HEK293 (cell line): ENCODE measurements at regions not wholly inside any gene's neighbourhood (a gene's known extent, or its start where the extent isn't known, plus 50 kb on each side); places are given as distances from the start of the nearest gene placed in this dataset.
A peak's percentile ranks its signal among the peaks of the same experiment; 100 is the strongest.

ENCODE experiments used
- SCRT1 ChIP-seq: fragments of 450-650 bp; formaldehyde crosslinking; IDR thresholded peaks from 2 replicates; pipeline ENCODE4 v1.5.1; 2016; ENCODE audit warnings: missing biosample characterization, missing genetic modification characterization, borderline replicate concordance
- ZNF140 ChIP-seq: fragments of 450-650 bp; formaldehyde crosslinking; IDR thresholded peaks from 2 replicates; pipeline ENCODE4 v1.5.1; 2016; ENCODE audit warnings: missing biosample characterization, missing genetic modification characterization
- ZNF16 ChIP-seq: fragments of 450-650 bp; formaldehyde crosslinking; IDR thresholded peaks from 2 replicates; pipeline ENCODE4 v1.5.1; 2016; ENCODE audit warnings: low read depth, missing biosample characterization, missing genetic modification characterization
- ZNF211 ChIP-seq: fragments of 450-650 bp; formaldehyde crosslinking; IDR thresholded peaks from 2 replicates; pipeline ENCODE4 v1.5.1; 2016; ENCODE audit warnings: low read depth, missing biosample characterization, missing genetic modification characterization
- ZNF214 ChIP-seq: fragments of 450-650 bp; formaldehyde crosslinking; IDR thresholded peaks from 2 replicates; pipeline ENCODE4 v1.5.1; 2017; ENCODE audit warnings: missing biosample characterization, mild to moderate bottlenecking, missing genetic modification characterization, borderline replicate concordance
- ZNF223 ChIP-seq: fragments of 450-650 bp; formaldehyde crosslinking; IDR thresholded peaks from 2 replicates; pipeline ENCODE4 v1.5.1; 2016; ENCODE audit warnings: missing biosample characterization, missing genetic modification characterization
- ZNF530 ChIP-seq: fragments of 450-650 bp; formaldehyde crosslinking; IDR thresholded peaks from 2 replicates; pipeline ENCODE4 v1.5.1; 2016; ENCODE audit warnings: low read depth, missing biosample characterization, missing genetic modification characterization
- ZNF629 ChIP-seq: fragments of 450-650 bp; formaldehyde crosslinking; IDR thresholded peaks from 2 replicates; pipeline ENCODE4 v1.5.1; 2017; ENCODE audit warnings: missing biosample characterization, missing genetic modification characterization
- ZNF664 ChIP-seq: fragments of 450-650 bp; formaldehyde crosslinking; IDR thresholded peaks from 2 replicates; pipeline ENCODE4 v1.5.1; 2016; ENCODE audit warnings: missing biosample characterization, missing genetic modification characterization
- ZNF830 ChIP-seq: fragments of 450-650 bp; IDR thresholded peaks from 2 replicates; pipeline ENCODE4 v1.5.0; 2018; ENCODE audit warnings: missing biosample characterization, missing genetic modification characterization, low read depth, mild to moderate bottlenecking, moderate library complexity
- ZNF837 ChIP-seq: fragments of 450-650 bp; formaldehyde crosslinking; IDR thresholded peaks from 2 replicates; pipeline ENCODE4 v1.5.1; 2016; ENCODE audit warnings: missing biosample characterization, missing genetic modification characterization
- ZXDB ChIP-seq: fragments of 450-650 bp; formaldehyde crosslinking; IDR thresholded peaks from 2 replicates; pipeline ENCODE4 v1.5.1; 2016; ENCODE audit warnings: missing biosample characterization, missing genetic modification characterization
- TF ChIP-seq, protein P1 (sequence below): fragments of 450-650 bp; formaldehyde crosslinking; IDR thresholded peaks from 2 replicates; pipeline ENCODE4 v1.5.1; 2016; ENCODE audit warnings: missing biosample characterization, missing genetic modification characterization
- TF ChIP-seq, protein P2 (sequence below): fragments of 450-650 bp; formaldehyde crosslinking; IDR thresholded peaks from 2 replicates; pipeline ENCODE4 v1.5.1; 2017; ENCODE audit warnings: missing biosample characterization, missing genetic modification characterization
- TF ChIP-seq, protein P3 (sequence below): fragments of 450-650 bp; formaldehyde crosslinking; IDR thresholded peaks from 2 replicates; pipeline ENCODE4 v1.5.1; 2016; ENCODE audit warnings: missing biosample characterization, missing genetic modification characterization
- TF ChIP-seq, protein P4 (sequence below): sonication (generic); formaldehyde crosslinking; IDR thresholded peaks from 2 replicates; pipeline ENCODE4 v1.8.1; 2022; ENCODE audit warnings: mild to moderate bottlenecking, moderate library complexity, missing genetic modification reagents
- TF ChIP-seq, protein P5 (sequence below): fragments of 450-650 bp; formaldehyde crosslinking; IDR thresholded peaks from 2 replicates; pipeline ENCODE4 v1.5.1; 2016; ENCODE audit warnings: missing biosample characterization, missing genetic modification characterization, borderline replicate concordance
- TF ChIP-seq, protein P6 (sequence below): fragments of 450-650 bp; formaldehyde crosslinking; IDR thresholded peaks from 2 replicates; pipeline ENCODE4 v1.5.1; 2016; ENCODE audit warnings: missing biosample characterization, missing genetic modification characterization
- TF ChIP-seq, protein P7 (sequence below): fragments of 450-650 bp; formaldehyde crosslinking; IDR thresholded peaks from 2 replicates; pipeline ENCODE4 v1.5.1; 2016; ENCODE audit warnings: missing biosample characterization, missing genetic modification characterization
- TF ChIP-seq, protein P8 (sequence below): fragments of 450-650 bp; IDR thresholded peaks from 2 replicates; pipeline ENCODE4 v1.5.1; 2018; ENCODE audit warnings: missing biosample characterization, missing genetic modification characterization

DNA sequence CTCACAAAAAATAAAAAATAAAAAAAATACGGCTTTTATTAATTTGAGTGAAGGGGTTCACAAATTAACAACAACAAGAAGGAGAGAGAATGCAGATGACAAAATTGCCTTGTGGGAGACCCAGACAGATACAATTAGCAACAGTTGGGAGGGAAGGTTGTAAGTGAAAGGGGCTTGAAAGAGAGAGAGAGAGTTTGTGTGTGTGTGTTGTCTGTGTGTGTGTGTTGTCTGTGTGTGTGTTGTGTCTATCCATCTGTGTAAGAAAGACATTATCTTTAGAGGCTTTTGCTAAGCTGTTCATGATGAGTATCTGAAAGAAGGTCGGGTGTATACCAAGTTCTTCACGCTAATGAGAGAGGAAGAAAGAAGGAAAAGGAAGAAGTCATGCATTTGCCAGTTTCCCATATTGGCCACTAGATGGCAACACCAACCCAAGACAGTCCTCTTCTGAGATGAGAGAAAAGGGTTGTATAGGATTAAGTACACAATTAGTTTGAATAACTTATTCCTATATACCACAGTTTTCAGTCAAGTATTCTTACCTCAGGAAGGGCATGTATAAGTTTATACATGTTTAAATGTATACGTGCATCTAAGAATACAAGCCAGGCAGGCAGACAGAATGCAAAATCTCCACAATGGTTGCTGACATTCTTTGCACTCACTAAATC lies 63.7 kb upstream of the CD2AP start (continued):
- TF ChIP-seq, protein P1, sequence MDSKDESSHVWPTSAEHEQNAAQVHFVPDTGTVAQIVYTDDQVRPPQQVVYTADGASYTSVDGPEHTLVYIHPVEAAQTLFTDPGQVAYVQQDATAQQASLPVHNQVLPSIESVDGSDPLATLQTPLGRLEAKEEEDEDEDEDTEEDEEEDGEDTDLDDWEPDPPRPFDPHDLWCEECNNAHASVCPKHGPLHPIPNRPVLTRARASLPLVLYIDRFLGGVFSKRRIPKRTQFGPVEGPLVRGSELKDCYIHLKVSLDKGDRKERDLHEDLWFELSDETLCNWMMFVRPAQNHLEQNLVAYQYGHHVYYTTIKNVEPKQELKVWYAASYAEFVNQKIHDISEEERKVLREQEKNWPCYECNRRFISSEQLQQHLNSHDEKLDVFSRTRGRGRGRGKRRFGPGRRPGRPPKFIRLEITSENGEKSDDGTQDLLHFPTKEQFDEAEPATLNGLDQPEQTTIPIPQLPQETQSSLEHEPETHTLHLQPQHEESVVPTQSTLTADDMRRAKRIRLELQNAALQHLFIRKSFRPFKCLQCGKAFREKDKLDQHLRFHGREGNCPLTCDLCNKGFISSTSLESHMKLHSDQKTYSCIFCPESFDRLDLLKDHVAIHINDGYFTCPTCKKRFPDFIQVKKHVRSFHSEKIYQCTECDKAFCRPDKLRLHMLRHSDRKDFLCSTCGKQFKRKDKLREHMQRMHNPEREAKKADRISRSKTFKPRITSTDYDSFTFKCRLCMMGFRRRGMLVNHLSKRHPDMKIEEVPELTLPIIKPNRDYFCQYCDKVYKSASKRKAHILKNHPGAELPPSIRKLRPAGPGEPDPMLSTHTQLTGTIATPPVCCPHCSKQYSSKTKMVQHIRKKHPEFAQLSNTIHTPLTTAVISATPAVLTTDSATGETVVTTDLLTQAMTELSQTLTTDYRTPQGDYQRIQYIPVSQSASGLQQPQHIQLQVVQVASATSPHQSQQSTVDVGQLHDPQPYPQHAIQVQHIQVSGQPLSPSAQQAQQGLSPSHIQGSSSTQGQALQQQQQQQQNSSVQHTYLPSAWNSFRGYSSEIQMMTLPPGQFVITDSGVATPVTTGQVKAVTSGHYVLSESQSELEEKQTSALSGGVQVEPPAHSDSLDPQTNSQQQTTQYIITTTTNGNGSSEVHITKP (tag by site-specific recombination), result peak; percentile 28; the same call in 1 of the 2 replicates
- TF ChIP-seq ZNF830 (tag by site-specific recombination) (no peak), SCRT1 (tag by site-specific recombination) (peak; percentile 96), ZNF214 (tag by site-specific recombination) (no peak), ZNF530 (no peak), ZXDB (tag by site-specific recombination) (no peak), ZNF140 (tag by site-specific recombination) (no peak), ZNF837 (tag by site-specific recombination) (no peak), ZNF16 (no peak), ZNF211 (tag by site-specific recombination) (no peak), ZNF664 (tag by site-specific recombination) (0 out of 2 replicates have a peak, but pooled peaks have one; percentile 39), ZNF223 (tag by site-specific recombination) (no peak), ZNF629 (tag by site-specific recombination) (no peak)
- TF ChIP-seq, protein P2, sequence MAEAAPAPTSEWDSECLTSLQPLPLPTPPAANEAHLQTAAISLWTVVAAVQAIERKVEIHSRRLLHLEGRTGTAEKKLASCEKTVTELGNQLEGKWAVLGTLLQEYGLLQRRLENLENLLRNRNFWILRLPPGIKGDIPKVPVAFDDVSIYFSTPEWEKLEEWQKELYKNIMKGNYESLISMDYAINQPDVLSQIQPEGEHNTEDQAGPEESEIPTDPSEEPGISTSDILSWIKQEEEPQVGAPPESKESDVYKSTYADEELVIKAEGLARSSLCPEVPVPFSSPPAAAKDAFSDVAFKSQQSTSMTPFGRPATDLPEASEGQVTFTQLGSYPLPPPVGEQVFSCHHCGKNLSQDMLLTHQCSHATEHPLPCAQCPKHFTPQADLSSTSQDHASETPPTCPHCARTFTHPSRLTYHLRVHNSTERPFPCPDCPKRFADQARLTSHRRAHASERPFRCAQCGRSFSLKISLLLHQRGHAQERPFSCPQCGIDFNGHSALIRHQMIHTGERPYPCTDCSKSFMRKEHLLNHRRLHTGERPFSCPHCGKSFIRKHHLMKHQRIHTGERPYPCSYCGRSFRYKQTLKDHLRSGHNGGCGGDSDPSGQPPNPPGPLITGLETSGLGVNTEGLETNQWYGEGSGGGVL (tag by site-specific recombination), result no peak
- TF ChIP-seq, protein P3, sequence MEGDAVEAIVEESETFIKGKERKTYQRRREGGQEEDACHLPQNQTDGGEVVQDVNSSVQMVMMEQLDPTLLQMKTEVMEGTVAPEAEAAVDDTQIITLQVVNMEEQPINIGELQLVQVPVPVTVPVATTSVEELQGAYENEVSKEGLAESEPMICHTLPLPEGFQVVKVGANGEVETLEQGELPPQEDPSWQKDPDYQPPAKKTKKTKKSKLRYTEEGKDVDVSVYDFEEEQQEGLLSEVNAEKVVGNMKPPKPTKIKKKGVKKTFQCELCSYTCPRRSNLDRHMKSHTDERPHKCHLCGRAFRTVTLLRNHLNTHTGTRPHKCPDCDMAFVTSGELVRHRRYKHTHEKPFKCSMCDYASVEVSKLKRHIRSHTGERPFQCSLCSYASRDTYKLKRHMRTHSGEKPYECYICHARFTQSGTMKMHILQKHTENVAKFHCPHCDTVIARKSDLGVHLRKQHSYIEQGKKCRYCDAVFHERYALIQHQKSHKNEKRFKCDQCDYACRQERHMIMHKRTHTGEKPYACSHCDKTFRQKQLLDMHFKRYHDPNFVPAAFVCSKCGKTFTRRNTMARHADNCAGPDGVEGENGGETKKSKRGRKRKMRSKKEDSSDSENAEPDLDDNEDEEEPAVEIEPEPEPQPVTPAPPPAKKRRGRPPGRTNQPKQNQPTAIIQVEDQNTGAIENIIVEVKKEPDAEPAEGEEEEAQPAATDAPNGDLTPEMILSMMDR (tag by site-specific recombination), result peak; percentile 72
- TF ChIP-seq, protein P4, sequence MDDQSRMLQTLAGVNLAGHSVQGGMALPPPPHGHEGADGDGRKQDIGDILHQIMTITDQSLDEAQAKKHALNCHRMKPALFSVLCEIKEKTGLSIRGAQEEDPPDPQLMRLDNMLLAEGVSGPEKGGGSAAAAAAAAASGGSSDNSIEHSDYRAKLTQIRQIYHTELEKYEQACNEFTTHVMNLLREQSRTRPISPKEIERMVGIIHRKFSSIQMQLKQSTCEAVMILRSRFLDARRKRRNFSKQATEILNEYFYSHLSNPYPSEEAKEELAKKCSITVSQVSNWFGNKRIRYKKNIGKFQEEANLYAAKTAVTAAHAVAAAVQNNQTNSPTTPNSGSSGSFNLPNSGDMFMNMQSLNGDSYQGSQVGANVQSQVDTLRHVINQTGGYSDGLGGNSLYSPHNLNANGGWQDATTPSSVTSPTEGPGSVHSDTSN (CRISPR knock-in tag), result no peak
- TF ChIP-seq, protein P5, sequence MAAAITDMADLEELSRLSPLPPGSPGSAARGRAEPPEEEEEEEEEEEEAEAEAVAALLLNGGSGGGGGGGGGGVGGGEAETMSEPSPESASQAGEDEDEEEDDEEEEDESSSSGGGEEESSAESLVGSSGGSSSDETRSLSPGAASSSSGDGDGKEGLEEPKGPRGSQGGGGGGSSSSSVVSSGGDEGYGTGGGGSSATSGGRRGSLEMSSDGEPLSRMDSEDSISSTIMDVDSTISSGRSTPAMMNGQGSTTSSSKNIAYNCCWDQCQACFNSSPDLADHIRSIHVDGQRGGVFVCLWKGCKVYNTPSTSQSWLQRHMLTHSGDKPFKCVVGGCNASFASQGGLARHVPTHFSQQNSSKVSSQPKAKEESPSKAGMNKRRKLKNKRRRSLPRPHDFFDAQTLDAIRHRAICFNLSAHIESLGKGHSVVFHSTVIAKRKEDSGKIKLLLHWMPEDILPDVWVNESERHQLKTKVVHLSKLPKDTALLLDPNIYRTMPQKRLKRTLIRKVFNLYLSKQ, result no peak
- TF ChIP-seq, protein P6, sequence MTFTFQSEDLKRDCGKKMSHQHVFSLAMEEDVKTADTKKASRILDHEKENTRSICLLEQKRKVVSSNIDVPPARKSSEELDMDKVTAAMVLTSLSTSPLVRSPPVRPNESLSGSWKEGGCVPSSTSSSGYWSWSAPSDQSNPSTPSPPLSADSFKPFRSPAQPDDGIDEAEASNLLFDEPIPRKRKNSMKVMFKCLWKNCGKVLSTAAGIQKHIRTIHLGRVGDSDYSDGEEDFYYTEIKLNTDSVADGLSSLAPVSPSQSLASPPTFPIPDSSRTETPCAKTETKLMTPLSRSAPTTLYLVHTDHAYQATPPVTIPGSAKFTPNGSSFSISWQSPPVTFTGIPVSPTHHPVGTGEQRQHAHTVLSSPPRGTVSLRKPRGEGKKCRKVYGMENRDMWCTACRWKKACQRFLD (tag by site-specific recombination), result no peak
- TF ChIP-seq, protein P7, sequence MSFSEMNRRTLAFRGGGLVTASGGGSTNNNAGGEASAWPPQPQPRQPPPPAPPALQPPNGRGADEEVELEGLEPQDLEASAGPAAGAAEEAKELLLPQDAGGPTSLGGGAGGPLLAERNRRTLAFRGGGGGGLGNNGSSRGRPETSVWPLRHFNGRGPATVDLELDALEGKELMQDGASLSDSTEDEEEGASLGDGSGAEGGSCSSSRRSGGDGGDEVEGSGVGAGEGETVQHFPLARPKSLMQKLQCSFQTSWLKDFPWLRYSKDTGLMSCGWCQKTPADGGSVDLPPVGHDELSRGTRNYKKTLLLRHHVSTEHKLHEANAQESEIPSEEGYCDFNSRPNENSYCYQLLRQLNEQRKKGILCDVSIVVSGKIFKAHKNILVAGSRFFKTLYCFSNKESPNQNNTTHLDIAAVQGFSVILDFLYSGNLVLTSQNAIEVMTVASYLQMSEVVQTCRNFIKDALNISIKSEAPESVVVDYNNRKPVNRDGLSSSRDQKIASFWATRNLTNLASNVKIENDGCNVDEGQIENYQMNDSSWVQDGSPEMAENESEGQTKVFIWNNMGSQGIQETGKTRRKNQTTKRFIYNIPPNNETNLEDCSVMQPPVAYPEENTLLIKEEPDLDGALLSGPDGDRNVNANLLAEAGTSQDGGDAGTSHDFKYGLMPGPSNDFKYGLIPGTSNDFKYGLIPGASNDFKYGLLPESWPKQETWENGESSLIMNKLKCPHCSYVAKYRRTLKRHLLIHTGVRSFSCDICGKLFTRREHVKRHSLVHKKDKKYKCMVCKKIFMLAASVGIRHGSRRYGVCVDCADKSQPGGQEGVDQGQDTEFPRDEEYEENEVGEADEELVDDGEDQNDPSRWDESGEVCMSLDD (tag by site-specific recombination), result no peak
- TF ChIP-seq, protein P8, sequence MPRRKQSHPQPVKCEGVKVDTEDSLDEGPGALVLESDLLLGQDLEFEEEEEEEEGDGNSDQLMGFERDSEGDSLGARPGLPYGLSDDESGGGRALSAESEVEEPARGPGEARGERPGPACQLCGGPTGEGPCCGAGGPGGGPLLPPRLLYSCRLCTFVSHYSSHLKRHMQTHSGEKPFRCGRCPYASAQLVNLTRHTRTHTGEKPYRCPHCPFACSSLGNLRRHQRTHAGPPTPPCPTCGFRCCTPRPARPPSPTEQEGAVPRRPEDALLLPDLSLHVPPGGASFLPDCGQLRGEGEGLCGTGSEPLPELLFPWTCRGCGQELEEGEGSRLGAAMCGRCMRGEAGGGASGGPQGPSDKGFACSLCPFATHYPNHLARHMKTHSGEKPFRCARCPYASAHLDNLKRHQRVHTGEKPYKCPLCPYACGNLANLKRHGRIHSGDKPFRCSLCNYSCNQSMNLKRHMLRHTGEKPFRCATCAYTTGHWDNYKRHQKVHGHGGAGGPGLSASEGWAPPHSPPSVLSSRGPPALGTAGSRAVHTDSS (tag by site-specific recombination), result no peak; the same call in 1 of the 2 replicates
